Gastroesophageal sphincter (tissue), 4 donors: ENCODE measurements at regions not wholly inside any gene's neighbourhood (a gene's known extent, or its start where the extent isn't known, plus 50 kb on each side); places are given as distances from the start of the nearest gene placed in this dataset.

ENCODE experiments used
- ATAC-seq: fragments of 150-250 bp; one replicate; pipeline ENCODE4 v1.9.1; 2016; ENCODE audit warnings: mild to moderate bottlenecking, moderate library complexity
- H3K27ac ChIP-seq, 4 donors: fragments of 200-600 bp; sonication (generic) in 3 of 4; 1 replicate in 3 of 4; 2 replicates in 1 of 4; pipeline ENCODE4 v1.5.1; 2016 to 2019
- H3K27me3 ChIP-seq: fragments of 200-600 bp; sonication (generic); one replicate; pipeline ENCODE4 v1.5.1; 2019
- H3K36me3 ChIP-seq, 2 donors: fragments of 200-600 bp; sonication (generic); one replicate each; pipeline ENCODE4 v1.5.1; 2019; ENCODE audit warnings: control low read depth in 1 of 2
- H3K4me1 ChIP-seq, 3 donors: fragments of 200-600 bp; sonication (generic); 1 replicate in 2 of 3; 2 replicates in 1 of 3; pipeline ENCODE4 v1.5.1; 2016 to 2019; ENCODE audit warnings: control low read depth in 2 of 3
- H3K4me3 ChIP-seq, 2 donors: fragments of 200-600 bp; sonication (generic); one replicate each; pipeline ENCODE4 v1.5.1; 2019; ENCODE audit warnings: mild to moderate bottlenecking in 1 of 2, moderate library complexity in 1 of 2
- H3K9me3 ChIP-seq, 3 donors: fragments of 200-600 bp; sonication (generic); one replicate each; pipeline ENCODE4 v1.5.1; 2017 to 2019; ENCODE audit warnings: control low read depth in 2 of 3
- CTCF ChIP-seq, 4 experiments: fragments of 200-600 bp in 2 of 4; fragments of 450-650 bp in 2 of 4; sonication (generic) in 1 of 4; IDR thresholded peaks; one replicate each; pipeline ENCODE4 v1.5.1; 2017 to 2019; ENCODE audit warnings: antibody characterized with exemption in 4 of 4, mild to moderate bottlenecking in 2 of 4, moderate library complexity in 2 of 4
- EP300 ChIP-seq: sonication (generic); formaldehyde crosslinking; IDR thresholded peaks from one replicate; pipeline ENCODE4 v1.6.1; 2017; ENCODE audit warnings: antibody characterized with exemption, mild to moderate bottlenecking
- POLR2A ChIP-seq, 2 donors: fragments of 450-650 bp; IDR thresholded peaks; one replicate each; pipeline ENCODE4 v1.6.1; 2017; ENCODE audit warnings: antibody characterized with exemption in 2 of 2, mild to moderate bottlenecking in 2 of 2, moderate library complexity in 1 of 2
- POLR2AphosphoS5 ChIP-seq: sonication (generic); formaldehyde crosslinking; IDR thresholded peaks from one replicate; pipeline ENCODE4 v1.6.1; 2017; ENCODE audit warnings: antibody characterized with exemption
- WGBS, 2 donors: methylation state at CpG; one replicate each; pipeline ENCODE4 v1.1.5; 2018; ENCODE audit warnings: low coverage in 1 of 2; 5-methylcytosine and 5-hydroxymethylcytosine counted together

GRCh38 chr5:113804264-113804663, 290.8 kb downstream of the YTHDC2 start:
- no peak for ATAC-seq
- no peaks in the 10 kb centered on the region for H3K36me3 ChIP-seq
- H3K4me3 ChIP-seq = no peak overlapping the region
- TF ChIP-seq EP300 = no peak
- no peaks in the 10 kb centered on the region for H3K9me3 ChIP-seq
- WGBS, 2 donors = 73 to 80% methylated on average over 3 to 4 of the region's 4 CpGs
- H3K27me3 ChIP-seq = no peaks in the 10 kb centered on the region
- peaks cover 5 to 34% (median 21%) of the 10 kb centered on the region in 3 donors for H3K4me1 ChIP-seq
- H3K27ac ChIP-seq = no peak overlapping the region

GRCh38 chr5:113804943-113805342, 291.4 kb downstream of the YTHDC2 start:
- WGBS, 2 donors = 85 to 89% methylated on average over 6 of the region's 6 CpGs

GRCh38 chr5:113806250-113806649, 292.8 kb downstream of the YTHDC2 start:
- 2 to 20% methylated on average over 3 of the region's 3 CpGs for WGBS, 2 donors
- Histone ChIP-seq H3K36me3 (no peaks in the 10 kb centered on the region), H3K9me3 (no peaks in the 10 kb centered on the region), H3K4me1 (peaks cover 5 to 34% (median 21%) of the 10 kb centered on the region in 3 donors), H3K27ac (peak overlapping the region; percentile 61 to 81 (median 77)), H3K4me3 (peak overlapping the region in 1 of 2 donors; percentile 24), H3K27me3 (no peaks in the 10 kb centered on the region)
- TF ChIP-seq POLR2AphosphoS5 (no peak), POLR2A (IDR thresholded peaks at IDR 0.05) (no peak), CTCF (IDR thresholded peaks at IDR 0.05) (peak; percentile 27 to 58 (median 48))
- ATAC-seq = no peak

More at GRCh38 chr5:113804943-113805342, 291.4 kb downstream of the YTHDC2 start:
- Histone ChIP-seq H3K4me3 (no peak overlapping the region), H3K4me1 (peaks cover 5 to 34% (median 21%) of the 10 kb centered on the region in 3 donors), H3K27me3 (no peaks in the 10 kb centered on the region), H3K27ac (no peak overlapping the region), H3K36me3 (no peaks in the 10 kb centered on the region), H3K9me3 (no peaks in the 10 kb centered on the region)
- TF ChIP-seq EP300 (no peak), POLR2A (IDR thresholded peaks at IDR 0.05) (no peak), CTCF (IDR thresholded peaks at IDR 0.05) (no peak), POLR2AphosphoS5 (no peak)
- no peak for ATAC-seq

- Histone ChIP-seq H3K4me3 (peak overlapping the region; percentile 6 to 16), H3K27me3 (no peaks in the 10 kb centered on the region), H3K36me3 (no peaks in the 10 kb centered on the region), H3K27ac (peak overlapping the region; percentile 61 to 81 (median 77)), H3K9me3 (no peaks in the 10 kb centered on the region), H3K4me1 (peaks cover 5 to 34% (median 21%) of the 10 kb centered on the region in 3 donors)
- 11 to 39% methylated on average over 1 to 3 of the region's 3 CpGs for WGBS, 2 donors
- ATAC-seq = peak; percentile 77
- no peak for TF ChIP-seq POLR2AphosphoS5
- TF ChIP-seq EP300 = no peak
- TF ChIP-seq POLR2A (IDR thresholded peaks at IDR 0.05) = no peak
- no peak for TF ChIP-seq CTCF (IDR thresholded peaks at IDR 0.05)
These were observed 293.4 kb downstream of the YTHDC2 start for GRCh38 chr5:113806904-113807303.

- Histone ChIP-seq H3K4me3 (peak overlapping the region; percentile 6 to 16), H3K9me3 (no peaks in the 10 kb centered on the region), H3K36me3 (no peaks in the 10 kb centered on the region), H3K4me1 (peaks cover 5 to 34% (median 21%) of the 10 kb centered on the region in 3 donors), H3K27me3 (no peaks in the 10 kb centered on the region), H3K27ac (peak overlapping the region; percentile 61 to 81 (median 77))
- WGBS, 2 donors = 0 to 2% methylated on average over 1 to 6 of the region's 7 CpGs
- peak; percentile 54 for ATAC-seq
- TF ChIP-seq POLR2A (IDR thresholded peaks at IDR 0.05) (no peak), POLR2AphosphoS5 (no peak), EP300 (no peak), CTCF (IDR thresholded peaks at IDR 0.05) (no peak)
These were observed 294.0 kb downstream of the YTHDC2 start for GRCh38 chr5:113807427-113807991.
